ENCODE measurements at regions not wholly inside any gene's neighbourhood (a gene's known extent, or its start where the extent isn't known, plus 50 kb on each side); places are given as distances from the start of the nearest gene placed in this dataset.
"Not testable (repeated sequence)": the region's sequence is repeated elsewhere in the genome, so short reads cannot be mapped to it uniquely, and the experiment has no call there.

- DNase-seq (ENCODE audit: low spot score) = no peak
These were observed 1080.2 kb downstream of the SUCLG1 start for GRCh38 chr2:83378921-83379320.

GRCh38 chr2:83376731-83377130 lies 1082.3 kb downstream of the SUCLG1 start:
- no peak for DNase-seq (ENCODE audit: low spot score)

- DNase-seq (ENCODE audit: low spot score) = no peak
These were observed 1088.7 kb downstream of the SUCLG1 start for GRCh38 chr2:83370419-83370762.

- DNase-seq (ENCODE audit: low spot score) = no peak
These were observed 1089.3 kb downstream of the SUCLG1 start for GRCh38 chr2:83369601-83370418.

DNA sequence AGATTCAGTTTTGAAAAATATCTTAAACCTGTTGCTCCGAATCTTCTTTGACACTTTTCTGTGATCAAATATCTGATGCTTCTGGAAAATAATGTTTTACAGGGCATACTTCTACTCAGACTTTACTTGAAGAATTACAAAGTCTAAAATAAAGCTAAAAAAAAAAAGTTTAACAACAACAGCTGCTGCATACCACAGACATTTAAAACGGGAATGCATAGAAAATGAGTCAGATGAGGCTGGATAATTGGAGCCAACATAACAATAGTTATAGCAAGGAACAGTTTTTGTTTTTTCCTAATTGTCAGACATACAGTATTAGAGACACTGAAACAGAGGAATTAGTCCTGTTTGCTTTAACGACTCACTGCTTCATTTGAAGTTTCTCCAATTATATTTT lies 1090.2 kb downstream of the SUCLG1 start:
- peak; percentile 1 for DNase-seq (ENCODE audit: low spot score)

- DNase-seq (ENCODE audit: low spot score) = no peak
These were observed 1090.6 kb downstream of the SUCLG1 start for GRCh38 chr2:83368461-83368860.

GRCh38 chr2:83365476-83365875 lies 1093.6 kb downstream of the SUCLG1 start:
- DNase-seq (ENCODE audit: low spot score) = no peak

- no peak for DNase-seq (ENCODE audit: low spot score)
These were observed 1094.8 kb downstream of the SUCLG1 start for GRCh38 chr2:83364264-83364663.

DNA sequence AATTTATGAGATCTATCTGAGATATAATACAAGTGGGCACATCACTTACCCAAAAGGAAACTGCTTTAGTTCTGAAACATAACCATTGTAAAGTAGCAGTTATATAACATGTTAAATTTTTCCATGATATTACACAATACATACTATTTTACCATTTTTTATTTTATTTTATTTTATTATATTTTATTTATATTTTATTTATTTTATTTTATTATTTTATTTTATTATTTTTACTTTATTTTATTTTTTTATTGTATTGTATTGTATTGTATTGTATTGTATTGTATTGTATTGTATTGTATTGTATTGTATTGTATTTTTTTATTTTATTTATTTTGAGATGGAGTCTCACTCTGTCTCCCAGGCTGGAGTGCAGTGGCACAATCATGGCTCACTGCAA lies 1095.9 kb downstream of the SUCLG1 start:
- DNase-seq (ENCODE audit: low spot score) = not testable (repeated sequence)

DNA sequence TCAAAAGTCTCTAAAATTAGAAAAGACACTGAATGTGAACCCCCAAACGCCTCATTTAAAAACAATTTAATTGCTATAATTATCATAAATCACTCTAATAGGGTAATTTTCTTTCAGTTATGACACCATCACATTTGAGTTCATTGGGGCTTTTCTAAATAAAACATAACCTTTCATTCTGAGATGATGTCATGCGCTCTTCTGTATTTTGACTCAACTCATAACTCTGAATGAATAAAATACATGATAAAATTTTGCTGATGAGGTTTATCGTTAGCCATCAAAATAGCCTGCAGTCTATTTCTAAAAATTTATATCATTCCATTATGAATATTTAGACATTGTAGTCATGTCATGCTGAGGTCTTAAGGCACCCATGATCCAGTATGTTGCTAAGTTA lies 1099.7 kb downstream of the SUCLG1 start:
- DNase-seq (ENCODE audit: low spot score) = no peak

DNA sequence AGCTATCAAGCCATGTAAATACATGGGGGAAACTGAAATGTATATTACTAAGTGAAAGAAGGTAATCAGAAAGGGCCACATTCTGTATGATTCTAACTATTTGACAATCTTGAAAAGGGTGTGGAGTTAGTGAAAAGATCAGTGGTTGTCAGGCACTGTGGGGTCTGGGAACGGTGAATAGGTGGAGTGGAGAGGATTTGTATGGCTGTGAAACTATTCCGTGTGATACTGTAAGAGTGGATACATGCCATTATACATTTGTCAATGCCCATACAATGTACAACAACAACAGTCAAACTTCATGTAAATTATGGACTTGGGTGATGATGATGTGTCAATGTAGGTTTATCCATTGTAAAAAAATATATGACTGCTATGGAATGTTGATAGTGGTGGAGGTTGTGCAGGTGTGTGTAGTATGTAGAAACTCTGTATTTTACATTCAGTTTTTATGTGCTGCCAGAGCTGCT lies 1116.2 kb downstream of the SUCLG1 start:
- no peak for DNase-seq (ENCODE audit: low spot score)

DNA sequence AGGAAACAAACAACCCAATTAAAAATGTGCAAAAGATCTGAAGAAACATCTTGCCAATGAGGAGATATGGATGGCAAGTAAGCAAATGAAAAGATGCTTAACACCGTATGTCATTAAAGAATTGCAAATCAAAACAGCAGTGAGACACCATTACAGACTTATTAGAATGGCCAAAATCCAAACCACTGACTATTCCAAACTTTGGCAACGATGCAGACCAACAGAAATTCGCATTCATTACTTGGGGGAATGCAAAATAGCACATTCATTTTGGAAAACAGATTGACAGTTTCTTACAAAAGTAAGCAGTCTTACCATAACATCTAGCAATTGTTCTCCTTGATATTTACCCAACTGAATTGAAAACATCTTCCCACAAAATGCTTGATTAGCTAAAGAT lies 1118.7 kb downstream of the SUCLG1 start:
- no peak for DNase-seq (ENCODE audit: low spot score)

- DNase-seq (ENCODE audit: low spot score) = not testable (repeated sequence)
These were observed 1119.1 kb downstream of the SUCLG1 start for GRCh38 chr2:83339942-83340341.

DNA sequence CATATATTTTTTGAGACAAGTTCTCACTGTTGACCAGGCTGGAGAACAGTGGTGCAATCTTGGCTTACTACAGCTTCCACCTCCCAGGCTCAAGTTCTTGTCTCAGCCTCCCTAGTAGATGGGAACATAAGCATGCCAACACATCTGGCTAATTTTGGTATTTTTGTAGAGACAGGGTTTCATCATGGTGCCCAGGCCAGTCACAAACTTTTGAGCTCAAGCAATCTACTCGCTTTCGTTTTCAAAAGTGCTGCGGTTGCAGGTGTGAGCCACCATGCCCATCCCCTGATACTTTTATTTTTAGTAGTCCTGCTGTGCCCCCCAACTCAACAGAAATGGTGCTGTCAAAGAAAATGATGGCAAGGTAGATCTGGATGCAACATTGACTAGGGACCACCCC lies 1127.3 kb downstream of the SUCLG1 start:
- no peak for DNase-seq (ENCODE audit: low spot score)

- no peak for DNase-seq (ENCODE audit: low spot score)
These were observed 1136.0 kb downstream of the SUCLG1 start for GRCh38 chr2:83323038-83323437.

GRCh38 chr2:83320053-83320452 lies 1139.0 kb downstream of the SUCLG1 start:
- DNase-seq (ENCODE audit: low spot score) = no peak

DNA sequence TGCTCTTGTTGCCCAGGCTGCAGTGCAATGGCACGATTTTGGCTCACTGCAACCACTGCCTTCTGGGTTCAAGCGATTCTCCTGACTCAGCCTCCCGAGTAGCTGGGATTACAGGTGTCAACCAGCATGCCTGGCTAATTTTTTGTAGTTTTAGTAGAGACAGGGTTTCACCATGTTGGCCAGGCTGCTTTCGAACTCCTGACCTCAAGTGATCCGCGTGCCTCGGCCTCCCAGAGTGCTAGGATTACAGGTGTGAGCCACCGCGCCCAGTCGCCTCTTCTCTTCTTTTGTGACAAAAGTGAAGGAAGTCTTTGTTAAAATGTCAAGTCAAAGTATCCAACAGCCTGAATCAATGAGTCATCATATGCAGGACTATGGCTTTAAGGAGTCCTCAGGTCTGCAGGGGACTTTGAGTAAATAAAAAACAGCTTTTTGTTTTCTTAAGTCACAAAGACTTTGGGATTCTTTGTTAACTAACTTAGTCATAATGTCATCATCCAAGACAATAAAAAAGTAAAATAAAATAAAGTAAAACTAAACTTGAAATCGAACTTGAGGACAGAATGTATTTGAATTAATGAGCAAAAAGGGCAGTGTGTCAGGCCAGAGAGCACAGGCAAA lies 1153.2 kb downstream of the SUCLG1 start:
- DNase-seq (ENCODE audit: low spot score) = no peak

- no peak for DNase-seq (ENCODE audit: low spot score)
These were observed 1168.0 kb downstream of the SUCLG1 start for GRCh38 chr2:83291083-83291482.

GRCh38 chr2:83282841-83283240 lies 1176.2 kb downstream of the SUCLG1 start:
- DNase-seq (ENCODE audit: low spot score) = no peak

DNA sequence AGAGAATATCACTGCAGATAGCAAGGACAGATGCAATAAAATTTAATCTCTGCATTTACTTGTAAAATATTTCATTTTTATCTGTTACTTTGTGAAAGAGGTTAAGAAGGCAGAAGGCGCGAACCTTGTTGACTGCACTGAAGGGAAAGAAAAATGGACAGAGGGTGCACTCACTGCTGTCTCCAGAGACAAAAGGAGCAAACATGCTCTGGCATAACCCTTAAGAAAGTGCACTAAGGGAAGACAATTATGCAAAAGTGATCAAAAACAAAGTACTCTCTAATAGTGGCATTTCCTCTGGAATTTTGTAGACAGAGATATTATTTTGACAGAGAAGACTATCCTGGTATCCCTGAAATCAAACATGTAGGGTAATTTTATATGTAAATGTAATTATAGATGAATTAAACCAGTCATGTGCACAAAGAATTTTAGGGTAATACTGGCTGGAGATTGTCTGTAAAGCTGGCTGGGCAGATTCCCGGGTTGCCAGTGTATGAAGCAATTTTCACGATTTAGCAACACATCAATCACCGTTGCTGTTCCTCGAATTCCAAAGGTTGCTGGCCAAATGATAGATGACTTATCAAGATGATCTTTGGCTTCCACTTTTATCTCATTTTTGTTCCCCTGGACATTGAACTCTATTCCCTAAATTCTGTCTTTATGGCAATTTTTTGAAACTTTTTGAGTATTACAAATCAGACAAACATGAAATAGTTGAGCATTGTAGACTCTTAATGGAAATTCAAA lies 1176.9 kb downstream of the SUCLG1 start:
- DNase-seq (ENCODE audit: low spot score) = no peak

DNA sequence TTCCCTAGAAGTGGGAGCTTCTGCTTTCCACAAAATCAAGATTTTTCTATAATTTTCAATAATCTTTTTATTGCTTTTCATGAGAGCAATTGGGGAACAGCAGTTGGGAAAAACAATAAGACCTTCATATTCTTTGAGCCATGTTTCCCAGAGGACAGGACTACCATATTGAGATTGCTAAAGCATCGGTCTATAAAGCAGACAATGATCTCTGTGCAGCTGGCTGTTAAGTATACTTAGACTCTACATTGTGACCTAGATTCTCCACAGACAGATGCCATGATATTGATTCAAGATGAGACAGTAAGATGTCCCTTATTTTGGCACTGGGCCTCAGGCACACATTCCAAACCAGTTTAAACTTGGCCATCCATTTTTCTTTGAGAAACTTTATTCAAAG lies 1178.7 kb downstream of the SUCLG1 start:
- no peak for DNase-seq (ENCODE audit: low spot score)

DNA sequence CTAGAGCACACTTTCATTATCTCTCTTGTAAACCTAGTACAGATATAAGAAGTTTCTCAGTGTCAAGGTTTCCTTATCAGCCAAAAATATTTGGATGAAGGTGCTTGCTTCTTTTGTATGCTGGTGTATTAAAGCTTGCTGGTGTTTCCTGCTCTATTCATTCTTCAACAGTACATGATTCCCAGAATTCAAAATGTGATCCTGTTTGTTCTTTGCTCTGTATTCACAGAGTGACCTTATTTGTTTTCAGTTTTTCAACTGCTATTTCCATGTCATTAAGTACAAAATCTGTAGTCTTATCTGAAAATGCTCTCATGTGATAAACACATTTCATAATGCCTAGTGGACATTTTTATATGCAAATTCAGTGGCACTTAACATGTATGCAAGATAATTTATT lies 1185.8 kb downstream of the SUCLG1 start:
- no peak for DNase-seq (ENCODE audit: low spot score)

- DNase-seq (ENCODE audit: low spot score) = no peak
These were observed 1197.4 kb downstream of the SUCLG1 start for GRCh38 chr2:83261591-83262136.

Data from kidney capillary endothelial cell (primary cell).